HG03097 (cell line): ENCODE measurements at regions not wholly inside any gene's neighbourhood (a gene's known extent, or its start where the extent isn't known, plus 50 kb on each side); places are given as distances from the start of the nearest gene placed in this dataset.
"Not testable (repeated sequence)": the region's sequence is repeated elsewhere in the genome, so short reads cannot be mapped to it uniquely, and the experiment has no call there.

Source experiments
- ATAC-seq: cut with Tn5 transposase; IDR thresholded peaks from one replicate; pipeline ENCODE4 v1.9.1; 2021; ENCODE audit not compliant: unreplicated experiment, low FRiP score

DNA sequence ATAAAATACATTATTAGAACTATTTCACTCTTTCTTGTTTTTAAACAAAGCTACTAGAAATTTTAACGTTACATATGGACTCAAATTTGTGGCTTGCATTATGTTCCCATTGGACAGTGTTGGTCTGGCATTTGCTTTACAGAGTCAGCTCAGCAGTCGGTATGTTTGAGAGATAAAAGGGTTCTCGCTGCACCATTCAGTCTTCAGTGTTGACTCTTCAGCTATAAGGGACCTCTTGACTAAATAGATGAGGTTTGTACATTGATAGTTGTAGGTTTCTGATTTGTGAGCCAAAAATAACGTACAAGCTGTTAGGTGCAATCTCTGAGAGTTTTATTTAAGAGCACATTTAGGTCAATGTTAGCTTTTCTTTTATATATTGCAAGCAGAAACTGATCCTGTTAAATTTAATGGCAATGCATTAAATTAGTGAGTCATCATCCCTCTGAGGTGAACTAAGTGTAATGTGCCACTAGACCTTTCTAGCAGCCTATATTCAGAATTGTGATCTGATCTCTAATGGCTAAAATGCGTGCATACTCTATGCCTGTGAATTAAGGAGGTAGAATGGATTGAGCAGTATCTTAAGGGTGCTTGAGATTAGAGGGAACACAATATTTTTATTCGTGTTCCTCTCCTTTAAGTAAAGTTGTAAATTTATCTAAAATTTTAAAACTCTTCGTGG is 485.6 kb upstream of the SYNCRIP start:
- ATAC-seq, result no peak

GRCh38 chr6:86122086-86122485 is 479.4 kb upstream of the SYNCRIP start:
- no peak for ATAC-seq

GRCh38 chr6:86118271-86118670 is 475.6 kb upstream of the SYNCRIP start:
- ATAC-seq, result no peak

DNA sequence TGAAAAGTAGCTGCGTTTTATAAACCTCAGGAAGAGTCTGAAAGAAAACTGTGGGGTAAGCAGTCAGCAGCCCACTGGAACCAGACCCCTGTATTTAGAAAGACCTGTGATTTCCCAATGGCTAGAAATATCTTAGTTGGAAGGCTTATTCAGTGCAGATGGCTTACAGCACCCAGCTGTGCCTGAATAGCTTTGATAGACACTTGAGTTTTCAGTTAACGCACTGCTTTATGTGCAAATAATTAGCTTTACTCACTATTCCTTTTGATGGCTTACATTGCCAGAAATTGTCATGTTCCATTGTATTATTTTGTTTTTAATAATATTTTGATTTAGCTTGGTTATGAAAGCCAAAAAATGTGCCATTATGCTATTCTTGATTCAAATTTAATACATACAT is 465.3 kb upstream of the SYNCRIP start:
- ATAC-seq, result no peak

DNA sequence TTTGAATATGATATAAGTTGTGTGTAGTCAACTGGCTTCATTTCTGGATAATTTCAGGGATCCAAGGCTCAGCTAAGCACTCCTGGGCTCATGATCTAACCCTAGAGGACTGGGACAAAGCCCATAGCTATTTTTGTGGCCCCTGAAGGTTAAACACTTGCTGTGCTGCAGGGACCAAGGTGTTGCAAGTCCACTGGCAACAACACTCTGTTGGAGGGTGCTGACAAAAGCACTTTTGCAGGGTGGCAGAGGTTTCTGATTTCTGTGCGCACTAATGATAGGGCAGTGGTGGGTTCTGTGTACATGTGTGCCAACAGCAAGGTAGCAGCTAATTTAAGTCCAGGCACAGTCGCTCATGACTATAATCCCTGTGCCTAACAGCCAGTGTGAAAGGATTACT is 445.3 kb upstream of the SYNCRIP start:
- ATAC-seq, result no peak

GRCh38 chr6:86079938-86080337 is 437.3 kb upstream of the SYNCRIP start:
- no peak for ATAC-seq

DNA sequence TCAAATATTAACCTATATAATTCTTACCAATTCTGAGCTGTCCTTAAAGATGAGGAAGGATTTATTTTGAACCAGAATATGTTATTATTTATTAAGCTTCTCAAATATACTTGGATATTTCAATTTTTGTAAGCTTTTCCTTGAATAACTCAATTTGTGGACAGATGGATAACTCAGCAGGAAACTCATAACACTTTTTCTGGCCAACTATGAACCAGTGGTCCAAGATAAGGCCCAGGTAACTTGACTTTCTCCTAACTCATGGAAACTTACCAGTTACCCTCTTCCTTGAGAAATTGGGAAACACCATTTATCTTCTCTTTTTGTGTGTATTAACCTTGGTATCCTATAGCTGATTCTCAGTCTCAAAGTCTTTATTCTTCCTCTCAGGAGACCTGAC is 427.5 kb upstream of the SYNCRIP start:
- no peak for ATAC-seq

- ATAC-seq, result not testable (repeated sequence)
These were observed 422.3 kb upstream of the SYNCRIP start for GRCh38 chr6:86065002-86065401.

DNA sequence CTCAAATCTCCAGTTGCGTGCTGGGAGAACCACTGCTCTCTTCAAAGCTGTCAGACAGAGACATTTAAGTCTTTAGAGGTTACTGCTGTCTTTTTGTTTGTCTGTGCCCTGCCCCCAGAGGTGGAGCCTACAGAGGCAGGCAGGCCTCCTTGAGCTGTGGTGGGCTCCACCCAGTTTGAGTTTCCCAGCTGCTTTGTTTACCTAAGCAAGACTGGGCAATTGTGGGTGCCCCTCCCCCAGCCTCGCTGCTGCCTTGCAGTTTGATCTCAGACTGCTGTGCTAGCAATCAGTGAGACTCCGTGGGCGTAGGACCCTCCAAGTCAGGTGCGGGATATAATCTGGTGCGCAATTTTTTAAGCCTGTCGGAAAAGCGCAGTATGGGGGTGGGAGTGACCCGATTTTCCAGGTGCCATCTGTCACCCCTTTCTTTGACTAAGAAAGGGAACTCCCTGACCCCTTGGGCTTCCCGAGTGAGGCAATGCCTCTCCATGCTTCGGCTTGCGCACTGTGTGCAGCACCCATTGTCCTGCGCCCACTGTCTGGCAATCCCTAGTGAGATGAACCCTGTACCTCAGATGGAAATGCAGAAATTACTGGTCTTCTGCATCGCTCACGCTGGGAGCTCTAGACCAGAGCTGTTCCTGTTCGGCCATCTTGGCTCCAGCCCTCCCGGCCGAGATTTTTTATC is 414.8 kb upstream of the SYNCRIP start:
- ATAC-seq, result not testable (repeated sequence)

- ATAC-seq, result no peak
These were observed 402.4 kb upstream of the SYNCRIP start for GRCh38 chr6:86045038-86045437.

DNA sequence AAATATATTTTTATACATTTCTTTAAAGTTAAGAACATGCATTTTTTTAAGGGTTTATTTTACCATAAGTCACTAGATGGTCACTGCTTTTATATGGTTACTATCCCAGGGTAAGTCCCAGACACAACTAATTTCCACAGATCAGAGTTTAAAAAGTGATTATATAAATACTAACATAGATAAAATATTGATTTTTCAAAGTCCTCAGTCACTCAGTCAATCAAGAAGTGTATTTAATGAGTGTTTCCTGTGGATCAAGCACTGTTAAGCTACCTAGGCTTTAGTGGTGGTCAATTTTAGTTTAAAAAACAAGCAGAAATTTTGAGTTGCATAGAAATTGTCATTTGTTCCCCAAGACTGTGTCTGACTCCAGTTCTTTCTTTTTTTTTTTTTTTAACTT is 399.5 kb upstream of the SYNCRIP start:
- ATAC-seq, result no peak

- no peak for ATAC-seq
These were observed 389.0 kb upstream of the SYNCRIP start for GRCh38 chr6:86031713-86032112.

GRCh38 chr6:86030875-86031274 is 388.2 kb upstream of the SYNCRIP start:
- no peak for ATAC-seq

DNA sequence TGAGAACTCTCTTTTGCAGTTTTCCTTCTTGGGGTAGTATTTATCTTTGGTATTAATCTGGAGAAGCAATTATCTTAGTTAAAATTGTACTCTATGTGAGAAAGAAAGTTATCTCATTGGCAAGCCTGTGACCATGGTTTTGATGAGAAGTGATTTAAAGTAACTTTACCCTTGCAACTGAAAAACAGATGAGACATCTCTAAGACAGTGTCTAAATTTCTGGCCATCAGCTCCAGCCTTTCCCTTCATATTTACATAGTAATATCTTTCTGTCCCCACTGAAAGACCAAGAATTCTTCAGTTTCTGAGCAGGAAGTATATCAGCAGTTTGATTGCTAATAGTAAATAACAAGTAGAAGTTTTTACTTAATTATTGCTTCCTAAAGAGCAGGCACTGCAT is 386.1 kb upstream of the SYNCRIP start:
- ATAC-seq, result no peak

- not testable (repeated sequence) for ATAC-seq
These were observed 384.2 kb upstream of the SYNCRIP start for GRCh38 chr6:86026890-86027289.

DNA sequence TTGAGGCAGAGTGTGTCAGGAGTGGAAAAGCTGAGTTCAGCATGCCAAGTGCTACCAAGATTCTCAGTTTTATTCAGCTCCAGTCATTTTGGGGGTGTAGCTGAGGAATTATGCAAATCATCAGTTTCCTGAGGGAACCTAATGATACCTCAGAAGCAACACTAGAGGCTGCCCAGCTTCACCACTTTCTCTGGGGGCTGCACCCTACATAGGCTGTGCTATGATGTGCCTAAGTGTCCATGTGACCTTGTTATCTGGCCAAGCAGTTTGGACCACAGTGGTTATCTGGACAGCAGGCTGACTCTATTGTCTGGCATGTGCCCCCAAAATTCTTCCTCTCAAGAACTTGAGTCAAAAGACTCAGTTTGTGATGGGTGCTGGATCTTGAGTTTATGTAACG is 374.6 kb upstream of the SYNCRIP start:
- ATAC-seq, result peak; percentile 56

GRCh38 chr6:86016567-86016966 is 373.9 kb upstream of the SYNCRIP start:
- no peak for ATAC-seq

DNA sequence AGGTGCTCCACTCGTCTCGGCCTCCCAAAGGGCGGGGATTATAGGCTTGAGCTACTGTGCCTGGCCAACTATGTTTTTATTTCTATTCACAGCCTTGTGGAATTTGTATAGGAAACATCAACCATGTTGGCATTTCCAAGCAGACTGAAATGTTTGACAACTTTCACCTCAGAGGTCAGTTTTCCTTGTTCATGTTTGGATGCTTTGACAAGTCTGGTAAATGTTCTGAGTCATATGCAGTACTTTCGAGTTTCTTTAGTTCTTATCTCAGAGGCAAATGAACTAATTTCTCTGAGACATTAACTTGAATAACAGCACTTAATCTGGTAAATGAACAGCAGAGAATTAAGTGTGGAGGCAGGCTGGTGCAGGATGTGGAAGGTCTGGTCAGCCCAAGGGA is 373.4 kb upstream of the SYNCRIP start:
- no peak for ATAC-seq

- ATAC-seq, result peak; percentile 56
These were observed 370.3 kb upstream of the SYNCRIP start for GRCh38 chr6:86012991-86013390.

GRCh38 chr6:86010915-86011786 is 368.5 kb upstream of the SYNCRIP start:
- ATAC-seq, result no peak

DNA sequence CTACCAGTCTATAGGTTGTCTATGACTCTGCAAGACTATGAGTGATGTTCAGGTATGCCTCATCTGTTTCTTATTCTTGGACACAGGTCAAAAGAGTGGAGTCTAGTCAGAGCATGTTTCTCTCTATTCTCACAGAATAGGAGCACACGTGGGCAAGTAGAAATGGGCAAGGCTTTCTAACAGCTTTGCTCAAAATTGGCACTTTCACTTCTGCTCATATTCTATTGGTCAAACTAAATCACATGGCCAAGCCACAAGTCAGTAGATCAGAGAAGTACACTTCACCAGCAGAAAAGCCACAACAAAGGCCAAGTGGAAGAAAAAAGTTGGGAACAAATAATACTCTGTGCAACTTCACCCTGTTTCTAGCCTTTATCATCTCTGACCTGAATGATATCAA is 354.5 kb upstream of the SYNCRIP start:
- ATAC-seq, result no peak

GRCh38 chr6:85996034-85996375 is 353.3 kb upstream of the SYNCRIP start:
- ATAC-seq, result no peak
